ENCODE measurements at regions not wholly inside any gene's neighbourhood (a gene's known extent, or its start where the extent isn't known, plus 50 kb on each side); places are given as distances from the start of the nearest gene placed in this dataset.

DNA sequence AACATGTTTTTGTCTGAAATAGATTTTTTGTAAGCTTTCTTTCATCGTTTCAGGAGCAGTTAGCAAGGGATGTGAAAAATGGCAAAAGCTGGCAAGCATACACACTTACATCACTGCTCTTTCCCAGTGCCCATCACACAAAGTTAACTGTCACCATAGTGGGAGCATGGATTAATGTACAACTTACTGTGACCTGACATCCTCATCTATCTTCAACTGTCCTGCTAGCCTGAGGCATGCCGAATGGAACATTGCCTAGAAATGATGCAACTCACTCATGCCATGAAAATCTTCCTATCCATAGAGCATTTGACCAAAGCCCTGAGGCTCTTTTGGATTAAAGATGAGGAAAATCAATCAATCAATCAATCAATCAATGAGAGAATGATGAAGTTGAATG is 491.7 kb upstream of the SLC10A2 start:
- no peak for TF ChIP-seq POLR2A (IDR thresholded peaks at IDR 0.05)
- no peak for TF ChIP-seq CTCF (IDR thresholded peaks at IDR 0.05)

Measured in right lobe of liver (tissue), 4 donors.